Vagina (tissue), 2 donors: ENCODE measurements at regions not wholly inside any gene's neighbourhood (a gene's known extent, or its start where the extent isn't known, plus 50 kb on each side); places are given as distances from the start of the nearest gene placed in this dataset.

Experiments used
- POLR2A ChIP-seq, 2 donors: fragments of 450-650 bp; IDR thresholded peaks; one replicate each; pipeline ENCODE4 v1.6.1; 2017; ENCODE audit warnings: antibody characterized with exemption in 2 of 2, mild to moderate bottlenecking in 2 of 2, moderate library complexity in 2 of 2
- POLR2AphosphoS5 ChIP-seq, 2 donors: sonication (generic); formaldehyde crosslinking; IDR thresholded peaks; one replicate each; pipeline ENCODE4 v1.9.0; 2017; ENCODE audit warnings: antibody characterized with exemption in 2 of 2, mild to moderate bottlenecking in 2 of 2, low read depth in 1 of 2; ENCODE audit not compliant: insufficient read depth in 1 of 2
- TF ChIP-seq, protein P1 (sequence below), 3 experiments: fragments of 450-650 bp in 2 of 3; fragments of 200-600 bp in 1 of 3; sonication (generic) in 1 of 3; IDR thresholded peaks; one replicate each; pipeline ENCODE4 v1.5.1; 2017 to 2019; ENCODE audit warnings: antibody characterized with exemption in 3 of 3, mild to moderate bottlenecking in 2 of 3, moderate library complexity in 2 of 3

- TF ChIP-seq, protein P1, sequence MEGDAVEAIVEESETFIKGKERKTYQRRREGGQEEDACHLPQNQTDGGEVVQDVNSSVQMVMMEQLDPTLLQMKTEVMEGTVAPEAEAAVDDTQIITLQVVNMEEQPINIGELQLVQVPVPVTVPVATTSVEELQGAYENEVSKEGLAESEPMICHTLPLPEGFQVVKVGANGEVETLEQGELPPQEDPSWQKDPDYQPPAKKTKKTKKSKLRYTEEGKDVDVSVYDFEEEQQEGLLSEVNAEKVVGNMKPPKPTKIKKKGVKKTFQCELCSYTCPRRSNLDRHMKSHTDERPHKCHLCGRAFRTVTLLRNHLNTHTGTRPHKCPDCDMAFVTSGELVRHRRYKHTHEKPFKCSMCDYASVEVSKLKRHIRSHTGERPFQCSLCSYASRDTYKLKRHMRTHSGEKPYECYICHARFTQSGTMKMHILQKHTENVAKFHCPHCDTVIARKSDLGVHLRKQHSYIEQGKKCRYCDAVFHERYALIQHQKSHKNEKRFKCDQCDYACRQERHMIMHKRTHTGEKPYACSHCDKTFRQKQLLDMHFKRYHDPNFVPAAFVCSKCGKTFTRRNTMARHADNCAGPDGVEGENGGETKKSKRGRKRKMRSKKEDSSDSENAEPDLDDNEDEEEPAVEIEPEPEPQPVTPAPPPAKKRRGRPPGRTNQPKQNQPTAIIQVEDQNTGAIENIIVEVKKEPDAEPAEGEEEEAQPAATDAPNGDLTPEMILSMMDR (IDR thresholded peaks at IDR 0.05): no peak
- no peak for TF ChIP-seq POLR2A (IDR thresholded peaks at IDR 0.05)
- TF ChIP-seq POLR2AphosphoS5 (IDR thresholded peaks at IDR 0.05; ENCODE audit: insufficient read depth in 1 of 2, low read depth in 1 of 2): no peak
These were observed 82.8 kb upstream of the RORB start for GRCh38 chr9:74414325-74414724.
